ENCODE measurements at regions not wholly inside any gene's neighbourhood (a gene's known extent, or its start where the extent isn't known, plus 50 kb on each side); places are given as distances from the start of the nearest gene placed in this dataset.

DNA sequence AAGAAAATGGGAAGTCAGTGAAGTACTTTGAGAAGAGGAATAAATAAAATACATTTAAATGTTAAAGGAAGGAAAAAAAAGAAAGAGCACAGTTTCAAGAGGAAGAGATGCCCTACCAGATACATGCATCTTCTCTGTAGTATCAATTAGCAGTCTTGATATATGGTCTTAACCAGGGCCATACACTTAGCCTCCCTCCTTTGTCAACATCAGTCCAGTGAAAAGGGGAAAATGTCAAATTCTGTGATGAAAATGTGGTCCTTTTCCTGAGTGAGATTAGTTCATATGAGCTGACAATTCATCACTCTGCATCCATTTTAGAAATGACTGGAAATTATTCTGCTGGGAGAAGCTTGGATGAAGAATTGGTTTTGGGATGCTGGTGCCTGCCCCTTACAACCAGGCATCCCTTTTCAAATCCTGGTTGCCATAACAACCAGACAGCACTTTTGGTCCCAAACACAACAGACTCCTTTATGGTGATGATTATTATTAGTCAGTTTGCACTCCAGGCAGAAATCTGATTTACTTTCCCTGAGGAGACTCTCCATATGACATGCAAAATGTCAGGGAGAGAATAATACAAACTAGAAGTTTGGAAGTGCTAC lies 933.6 kb upstream of the CDH8 start:
- DNase-seq (ENCODE audit: low spot score) = no peak

- no peak for DNase-seq (ENCODE audit: low spot score)
Measured at GRCh38 chr16:62967611-62968010, 931.4 kb upstream of the CDH8 start.

- DNase-seq (ENCODE audit: low spot score) = no peak
Measured at GRCh38 chr16:62967163-62967562, 930.9 kb upstream of the CDH8 start.

DNA sequence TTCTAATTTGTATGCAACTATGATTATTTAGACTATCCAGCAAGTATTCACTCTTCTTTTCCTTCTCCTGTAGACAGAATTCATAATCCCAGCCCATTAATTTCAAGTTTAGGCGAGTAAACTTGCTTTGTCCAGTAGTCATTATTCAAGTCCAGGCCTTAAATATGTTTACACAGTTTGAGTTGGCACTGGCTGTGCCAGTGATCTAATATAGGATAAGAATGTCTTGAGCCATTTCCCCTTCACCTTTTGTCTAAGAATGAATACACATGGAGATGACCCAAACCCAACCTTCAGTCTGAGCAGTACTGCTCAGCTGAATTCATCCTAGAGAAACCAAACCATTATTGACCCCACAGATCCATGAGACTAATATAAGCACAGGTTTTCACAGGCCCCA lies 930.4 kb upstream of the CDH8 start:
- no peak for DNase-seq (ENCODE audit: low spot score)

DNA sequence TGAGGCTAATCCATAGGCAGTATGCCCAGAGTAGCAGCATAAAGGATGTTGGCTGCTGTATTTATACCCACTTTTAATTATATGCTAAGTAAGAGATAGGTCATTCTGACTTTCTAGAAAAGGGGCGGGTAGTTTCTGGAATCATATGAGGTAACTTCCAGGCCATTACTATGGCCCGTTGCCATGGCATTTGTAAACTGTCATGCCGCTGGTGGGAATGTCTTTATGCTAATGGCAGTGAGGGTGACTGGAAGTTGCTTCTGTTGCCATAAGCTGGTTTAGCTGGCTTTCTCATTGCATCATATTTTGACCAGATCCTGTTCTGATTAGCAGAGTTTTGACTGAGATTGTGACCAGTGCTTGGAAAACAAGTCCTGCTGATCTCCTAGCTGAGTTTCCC lies 929.6 kb upstream of the CDH8 start:
- no peak for DNase-seq (ENCODE audit: low spot score)

- no peak for DNase-seq (ENCODE audit: low spot score)
Measured at GRCh38 chr16:62963846-62964245, 927.6 kb upstream of the CDH8 start.

DNA sequence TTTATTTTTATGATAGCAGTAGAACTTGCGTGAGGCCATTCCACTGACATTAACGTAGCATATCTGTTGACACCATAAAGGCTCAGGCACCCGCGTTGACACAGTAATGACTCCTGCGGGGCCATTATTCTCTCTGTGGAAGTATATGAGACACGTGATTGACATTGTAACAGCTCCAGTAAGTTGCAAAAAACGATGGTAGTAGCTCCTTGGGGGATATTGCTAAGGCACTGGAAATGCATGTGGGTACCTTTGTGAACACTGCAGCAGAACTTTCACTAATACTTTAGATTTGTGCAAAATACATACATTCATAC lies 918.8 kb upstream of the CDH8 start:
- no peak for DNase-seq (ENCODE audit: low spot score)

DNA sequence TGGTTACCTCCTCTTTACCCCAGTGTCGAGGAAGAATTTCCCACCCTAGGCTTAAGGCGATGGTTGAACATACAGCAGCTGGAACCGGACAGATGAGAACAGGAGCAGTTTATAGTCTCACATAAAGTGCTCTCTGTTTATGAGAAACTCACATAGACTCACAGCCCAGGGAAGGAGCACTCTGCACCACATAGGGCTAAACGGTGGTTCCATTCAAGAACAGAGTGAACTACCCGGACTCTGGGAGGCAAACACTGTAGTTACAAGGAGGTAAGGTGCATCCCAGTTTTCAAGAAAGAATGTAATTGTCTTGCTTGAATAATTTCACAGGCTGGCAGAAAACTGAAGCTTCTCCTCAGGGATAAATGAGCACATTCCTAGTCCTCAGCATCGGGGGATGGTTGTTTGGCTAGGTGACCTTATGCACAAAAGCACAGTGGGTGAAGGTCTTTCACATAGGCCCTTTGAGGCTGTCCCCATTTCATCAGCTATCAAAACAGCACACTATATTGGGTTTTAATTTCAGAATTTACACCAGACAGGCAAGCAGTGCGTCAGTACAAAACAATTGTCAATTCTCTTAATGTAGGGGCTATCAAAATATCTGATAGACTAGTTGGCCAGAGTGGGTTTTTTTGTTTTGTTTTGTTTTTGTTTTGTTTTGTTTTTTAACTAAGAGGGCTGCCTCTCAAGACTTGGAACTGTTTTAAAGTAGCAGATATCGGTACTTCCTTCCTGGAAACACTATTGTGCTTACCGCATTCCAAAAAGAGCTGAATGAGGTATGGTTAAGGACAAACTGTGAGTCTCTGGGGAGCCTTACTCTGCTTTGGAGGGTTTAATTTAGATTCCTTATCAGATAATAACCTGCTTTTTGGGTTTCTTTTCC lies 918.1 kb upstream of the CDH8 start:
- DNase-seq (ENCODE audit: low spot score) = peak; percentile 17

DNA sequence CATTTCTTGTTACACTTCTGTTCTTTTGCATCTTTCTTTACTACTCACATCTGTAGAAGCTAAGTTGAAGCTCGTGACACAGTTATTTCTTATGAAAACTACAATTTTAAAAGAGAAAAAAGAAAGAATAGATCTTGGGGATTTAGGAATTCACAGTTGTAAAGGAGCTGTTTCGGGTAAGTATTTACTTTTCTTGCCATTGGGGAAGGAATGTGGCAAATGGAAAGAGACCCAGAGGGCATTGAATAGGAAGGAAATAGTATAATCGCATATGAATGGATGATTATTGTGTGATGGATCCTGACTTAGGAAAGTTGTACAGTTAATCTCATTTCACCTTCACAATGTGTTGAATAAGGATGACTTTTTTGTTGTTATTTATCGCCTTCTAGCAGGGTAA lies 914.1 kb upstream of the CDH8 start:
- no peak for DNase-seq (ENCODE audit: low spot score)

DNA sequence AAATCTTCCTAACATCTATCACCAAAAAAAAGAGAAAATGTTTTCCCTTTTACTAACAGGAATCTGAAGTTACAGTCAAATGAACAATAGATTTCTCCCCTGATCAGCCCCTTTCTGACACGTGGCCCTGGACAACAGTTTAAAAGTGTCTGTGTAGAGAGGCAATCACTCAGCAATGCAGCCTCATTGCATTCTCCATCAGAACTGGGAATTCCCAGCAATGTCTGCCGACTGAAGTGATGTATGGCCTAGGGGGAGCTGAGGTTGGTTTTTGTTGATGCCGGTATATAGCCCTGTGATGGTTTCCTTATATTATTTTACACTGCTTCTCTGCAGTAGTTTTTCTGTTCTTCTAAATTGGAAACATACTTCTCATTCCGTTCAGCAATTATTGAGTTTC lies 904.3 kb upstream of the CDH8 start:
- no peak for DNase-seq (ENCODE audit: low spot score)

DNA sequence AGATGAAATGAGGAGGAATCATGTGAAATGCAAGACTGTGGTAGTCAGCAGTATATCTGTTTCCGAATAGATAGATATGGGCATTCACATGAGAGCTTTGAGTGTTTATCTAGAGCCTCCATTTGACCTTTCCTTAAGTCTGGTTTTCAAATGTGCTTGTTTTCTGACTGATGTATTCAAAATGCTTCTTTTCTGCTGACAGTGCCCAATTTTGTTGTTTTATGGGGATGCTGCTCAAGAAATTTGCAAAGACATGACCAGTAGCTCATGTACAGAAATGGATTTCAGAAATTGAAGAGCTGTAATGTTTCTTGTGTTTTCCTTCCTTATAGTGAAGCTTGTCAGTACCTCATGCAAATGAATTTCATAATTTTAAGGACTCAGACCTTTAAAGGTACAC lies 903.4 kb upstream of the CDH8 start:
- no peak for DNase-seq (ENCODE audit: low spot score)

DNA sequence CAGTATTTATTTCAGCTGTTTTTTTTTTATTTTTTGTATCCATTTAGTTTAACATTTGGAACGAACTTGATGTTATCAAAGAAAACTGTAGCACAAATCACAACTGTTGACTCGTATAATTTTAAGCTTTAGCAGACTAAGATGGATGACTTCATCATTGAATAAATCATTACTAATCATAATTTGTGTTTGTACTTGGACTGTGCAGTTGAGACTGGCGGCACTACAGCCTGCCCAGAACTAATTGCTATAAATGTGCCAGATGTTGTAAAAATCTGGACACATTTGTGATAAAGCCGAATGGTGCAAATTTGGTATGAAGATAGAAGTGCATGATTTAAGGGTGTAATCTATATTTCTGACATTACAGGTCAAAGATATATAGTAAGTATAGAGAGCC lies 897.7 kb upstream of the CDH8 start:
- DNase-seq (ENCODE audit: low spot score) = no peak

GRCh38 chr16:62929593-62929992 lies 893.4 kb upstream of the CDH8 start:
- no peak for DNase-seq (ENCODE audit: low spot score)

DNA sequence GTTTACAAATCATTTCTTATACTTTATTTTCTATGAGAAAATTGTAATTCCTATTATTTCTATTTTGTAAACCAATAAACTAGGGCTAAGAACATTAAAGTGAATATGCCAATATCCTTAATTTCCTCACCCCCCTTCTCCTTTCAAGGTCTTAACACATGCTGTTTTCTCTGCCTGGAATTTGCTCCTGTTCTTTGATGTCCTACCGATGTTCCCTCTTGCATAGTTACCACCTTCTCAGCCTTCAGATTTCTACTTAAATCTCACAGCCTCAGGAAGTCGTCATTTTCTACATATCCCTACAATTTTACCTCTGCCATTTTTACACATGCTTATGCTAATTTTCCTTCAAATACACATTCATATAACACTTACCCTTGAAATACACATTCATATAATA lies 890.9 kb upstream of the CDH8 start:
- no peak for DNase-seq (ENCODE audit: low spot score)

DNA sequence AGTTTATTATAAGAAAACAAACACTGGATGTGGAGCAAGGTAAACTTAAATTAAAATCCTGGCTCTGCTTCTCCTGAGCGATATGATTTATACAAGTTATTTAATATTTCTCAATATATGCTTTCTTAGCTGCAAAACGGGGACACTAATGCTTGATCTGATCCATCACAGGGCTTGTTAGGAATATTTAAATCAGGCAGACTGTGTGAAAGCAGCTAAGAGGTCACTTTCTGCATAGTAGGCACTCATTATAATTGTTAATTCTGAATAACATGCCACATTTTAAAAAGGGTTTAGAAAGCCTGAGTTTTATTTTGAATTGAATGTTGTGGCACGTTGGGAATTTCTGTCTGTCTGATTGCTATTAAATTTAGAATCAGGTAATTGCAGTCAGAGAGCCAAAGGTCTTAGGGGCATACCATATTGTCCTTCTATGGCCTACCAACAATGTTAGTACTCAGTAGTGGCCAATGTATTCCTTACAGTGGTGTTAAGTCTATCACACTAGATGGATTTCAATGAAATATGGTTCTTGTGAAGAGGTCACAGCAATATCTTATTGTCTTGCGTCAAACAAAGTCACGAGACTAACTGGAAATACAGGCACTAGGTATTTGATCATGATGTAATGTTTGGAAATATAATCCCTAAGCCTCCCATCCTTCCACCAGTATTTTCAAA lies 890.0 kb upstream of the CDH8 start:
- no peak for DNase-seq (ENCODE audit: low spot score)

GRCh38 chr16:62921904-62922303 lies 885.7 kb upstream of the CDH8 start:
- DNase-seq (ENCODE audit: low spot score) = no peak

DNA sequence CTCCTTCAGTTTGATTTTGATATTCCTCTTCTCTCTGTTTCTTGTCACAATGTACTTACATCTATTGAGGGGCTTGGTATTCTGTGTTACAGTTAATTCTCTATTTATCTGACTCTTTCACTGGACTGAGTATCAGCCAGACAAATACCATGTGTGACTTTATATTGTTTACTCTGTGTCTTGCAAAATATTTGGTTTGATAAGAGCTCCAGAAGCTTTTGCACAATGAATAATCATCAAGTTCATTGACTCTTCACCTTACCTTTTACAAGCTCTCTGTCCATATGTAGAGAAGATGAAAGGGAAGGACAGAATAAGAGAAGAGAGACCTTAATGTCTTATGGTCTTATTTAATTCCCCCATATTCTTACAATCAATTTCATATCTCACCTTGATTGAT lies 877.7 kb upstream of the CDH8 start:
- DNase-seq (ENCODE audit: low spot score) = no peak

GRCh38 chr16:62913333-62913732 lies 877.1 kb upstream of the CDH8 start:
- no peak for DNase-seq (ENCODE audit: low spot score)

GRCh38 chr16:62909597-62909996 lies 873.4 kb upstream of the CDH8 start:
- no peak for DNase-seq (ENCODE audit: low spot score)

GRCh38 chr16:62907562-62907961 lies 871.3 kb upstream of the CDH8 start:
- DNase-seq (ENCODE audit: low spot score) = no peak

GRCh38 chr16:62903961-62904502 lies 867.8 kb upstream of the CDH8 start:
- no peak for DNase-seq (ENCODE audit: low spot score)

DNA sequence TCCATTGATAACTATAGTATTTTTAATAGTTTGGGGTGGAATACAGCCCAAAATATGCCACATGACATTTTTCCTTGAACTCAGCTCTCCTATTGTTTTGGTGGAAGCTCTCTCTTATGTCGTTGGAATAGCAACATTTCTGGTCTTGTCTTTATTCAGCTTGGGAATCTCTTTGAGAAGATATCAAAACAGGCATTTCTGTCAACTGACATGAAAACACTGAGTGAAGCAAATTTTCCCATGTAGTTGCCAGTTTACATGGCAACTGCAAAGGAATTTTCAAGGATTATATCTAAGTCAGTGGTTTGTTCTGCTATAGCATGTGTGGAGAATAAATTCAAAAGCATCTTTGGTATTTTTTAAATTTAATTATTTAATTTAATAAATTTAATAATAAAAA lies 863.5 kb upstream of the CDH8 start:
- DNase-seq (ENCODE audit: low spot score) = no peak

- no peak for DNase-seq (ENCODE audit: low spot score)
Measured at GRCh38 chr16:62889097-62889496, 852.9 kb upstream of the CDH8 start.
